ENCODE measurements at regions not wholly inside any gene's neighbourhood (a gene's known extent, or its start where the extent isn't known, plus 50 kb on each side); places are given as distances from the start of the nearest gene placed in this dataset.

GRCh38 chr16:55116165-55116920 lies 185.7 kb downstream of the IRX5 start:
- no peak overlapping the region for H3K4me3 Mint-ChIP-seq
- no peaks in the 10 kb centered on the region for H3K4me1 Mint-ChIP-seq
- no peaks in the 10 kb centered on the region for H3K36me3 Mint-ChIP-seq
- H3K27ac Mint-ChIP-seq, result no peak overlapping the region
- H3K27me3 Mint-ChIP-seq (ENCODE audit: low read depth), result peaks cover 36% of the 10 kb centered on the region
- H3K9me3 Mint-ChIP-seq, result no peaks in the 10 kb centered on the region
- DNase-seq (ENCODE audit: low spot score in 2 of 2, unreplicated experiment in 2 of 2), result no peak
- TF ChIP-seq CTCF (IDR thresholded peaks at IDR 0.05; ENCODE audit: unreplicated experiment), result no peak

- DNase-seq (ENCODE audit: low spot score in 2 of 2, unreplicated experiment in 2 of 2), result no peak
- Mint-ChIP-seq H3K9me3 (peaks cover 11% of the 10 kb centered on the region), H3K4me1 (no peaks in the 10 kb centered on the region), H3K27me3 (ENCODE audit: low read depth) (peaks cover 42% of the 10 kb centered on the region), H3K36me3 (no peaks in the 10 kb centered on the region), H3K4me3 (no peak overlapping the region), H3K27ac (no peak overlapping the region)
- TF ChIP-seq CTCF (IDR thresholded peaks at IDR 0.05; ENCODE audit: unreplicated experiment), result no peak
Observed at GRCh38 chr16:55118701-55119260, 188.1 kb downstream of the IRX5 start.

GRCh38 chr16:55120408-55120807 lies 189.7 kb downstream of the IRX5 start:
- H3K9me3 Mint-ChIP-seq, result peaks cover 11% of the 10 kb centered on the region
- peaks cover 5% of the 10 kb centered on the region for H3K4me1 Mint-ChIP-seq
- no peak for TF ChIP-seq CTCF (IDR thresholded peaks at IDR 0.05; ENCODE audit: unreplicated experiment)
- H3K27ac Mint-ChIP-seq, result no peak overlapping the region
- peaks cover 42% of the 10 kb centered on the region for H3K27me3 Mint-ChIP-seq (ENCODE audit: low read depth)
- DNase-seq (ENCODE audit: low spot score in 2 of 2, unreplicated experiment in 2 of 2), result no peak
- no peak overlapping the region for H3K4me3 Mint-ChIP-seq
- H3K36me3 Mint-ChIP-seq, result no peaks in the 10 kb centered on the region

GRCh38 chr16:55120826-55121225 lies 190.2 kb downstream of the IRX5 start:
- Mint-ChIP-seq H3K27me3 (ENCODE audit: low read depth) (peaks cover 42% of the 10 kb centered on the region), H3K4me3 (no peak overlapping the region), H3K27ac (no peak overlapping the region), H3K9me3 (peaks cover 11% of the 10 kb centered on the region), H3K4me1 (peaks cover 5% of the 10 kb centered on the region), H3K36me3 (no peaks in the 10 kb centered on the region)
- no peak for TF ChIP-seq CTCF (IDR thresholded peaks at IDR 0.05; ENCODE audit: unreplicated experiment)
- no peak for DNase-seq (ENCODE audit: low spot score in 2 of 2, unreplicated experiment in 2 of 2)

- TF ChIP-seq CTCF (IDR thresholded peaks at IDR 0.05; ENCODE audit: unreplicated experiment), result no peak
Observed at GRCh38 chr16:55123652-55124051, 193.0 kb downstream of the IRX5 start.

More at GRCh38 chr16:55123652-55124051, 193.0 kb downstream of the IRX5 start:
- DNase-seq (ENCODE audit: low spot score in 2 of 2, unreplicated experiment in 2 of 2), result no peak
- Mint-ChIP-seq H3K27me3 (ENCODE audit: low read depth) (peaks cover 57% of the 10 kb centered on the region), H3K4me3 (no peak overlapping the region), H3K36me3 (no peaks in the 10 kb centered on the region), H3K27ac (no peak overlapping the region), H3K4me1 (peaks cover 7% of the 10 kb centered on the region), H3K9me3 (peaks cover 11% of the 10 kb centered on the region)
